GM19438 (cell line): ENCODE measurements at regions not wholly inside any gene's neighbourhood (a gene's known extent, or its start where the extent isn't known, plus 50 kb on each side); places are given as distances from the start of the nearest gene placed in this dataset.

ENCODE experiments used
- ATAC-seq: cut with Tn5 transposase; IDR thresholded peaks from one replicate; pipeline ENCODE4 v1.9.1; 2021; ENCODE audit warnings: low read depth; ENCODE audit not compliant: unreplicated experiment

- no peak for ATAC-seq
Measured at GRCh38 chr12:60027266-60027665, 431.4 kb downstream of the SLC16A7 start.

- ATAC-seq: no peak
Measured at GRCh38 chr12:60034147-60034546, 438.3 kb downstream of the SLC16A7 start.

DNA sequence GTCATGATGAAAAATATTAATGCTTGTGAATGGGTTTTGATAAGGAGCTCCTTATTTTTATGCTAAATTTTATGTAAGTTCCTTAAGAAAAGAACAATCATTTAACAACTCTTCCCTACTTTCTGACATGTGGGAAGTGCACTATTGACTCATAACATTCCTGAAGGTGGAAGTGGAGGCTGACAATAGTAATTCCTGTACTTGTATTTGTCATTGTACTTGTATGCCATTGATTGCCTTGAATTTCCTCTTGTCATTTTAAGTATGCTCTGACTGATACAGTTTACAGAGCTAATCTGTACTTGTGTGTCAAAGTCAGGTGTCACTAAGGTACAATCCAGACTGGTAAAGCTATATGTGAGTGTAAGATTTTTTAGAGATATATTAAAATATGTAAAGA lies 440.0 kb downstream of the SLC16A7 start:
- no peak for ATAC-seq

DNA sequence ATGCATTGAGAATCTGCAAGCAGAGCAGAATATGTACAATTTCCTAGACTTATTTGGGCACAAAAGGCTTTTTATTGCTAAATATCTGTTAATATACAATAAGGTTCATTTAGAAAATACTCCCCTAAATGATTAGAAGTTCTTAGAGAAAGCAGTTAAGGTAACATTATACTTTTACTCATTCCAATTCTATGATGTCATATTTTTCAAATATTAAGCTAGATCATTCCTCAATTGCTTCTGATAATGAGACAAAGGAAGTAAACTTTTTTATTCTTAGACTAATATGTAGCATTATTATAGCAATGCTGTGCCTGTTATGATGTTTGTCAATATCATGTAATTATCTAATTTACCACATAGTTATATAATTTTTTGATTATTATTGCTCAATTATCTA lies 447.0 kb downstream of the SLC16A7 start:
- ATAC-seq: no peak

- no peak for ATAC-seq
Measured at GRCh38 chr12:60043236-60043635, 447.4 kb downstream of the SLC16A7 start.

GRCh38 chr12:60052483-60052882 lies 456.7 kb downstream of the SLC16A7 start:
- ATAC-seq: no peak

- no peak for ATAC-seq
Measured at GRCh38 chr12:60059180-60059579, 463.4 kb downstream of the SLC16A7 start.

DNA sequence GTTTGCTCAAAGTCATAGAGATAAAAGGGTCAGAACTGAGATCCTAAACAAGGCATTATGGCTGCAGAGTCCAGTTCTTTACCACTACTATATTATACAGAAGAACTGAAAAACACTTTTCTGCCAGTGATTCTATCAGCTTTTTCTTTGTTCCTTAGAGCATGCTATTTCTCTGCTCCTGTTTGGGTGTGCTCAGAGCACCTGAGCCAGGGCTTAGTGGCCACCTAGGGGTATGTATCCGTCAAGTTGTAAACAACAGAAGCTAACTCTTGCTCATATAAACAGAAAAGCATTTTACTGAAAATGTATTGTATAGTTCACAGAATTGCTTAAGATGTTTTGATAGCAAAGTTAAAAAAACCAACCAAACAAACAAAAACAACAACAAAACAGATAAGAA lies 470.8 kb downstream of the SLC16A7 start:
- ATAC-seq: no peak

DNA sequence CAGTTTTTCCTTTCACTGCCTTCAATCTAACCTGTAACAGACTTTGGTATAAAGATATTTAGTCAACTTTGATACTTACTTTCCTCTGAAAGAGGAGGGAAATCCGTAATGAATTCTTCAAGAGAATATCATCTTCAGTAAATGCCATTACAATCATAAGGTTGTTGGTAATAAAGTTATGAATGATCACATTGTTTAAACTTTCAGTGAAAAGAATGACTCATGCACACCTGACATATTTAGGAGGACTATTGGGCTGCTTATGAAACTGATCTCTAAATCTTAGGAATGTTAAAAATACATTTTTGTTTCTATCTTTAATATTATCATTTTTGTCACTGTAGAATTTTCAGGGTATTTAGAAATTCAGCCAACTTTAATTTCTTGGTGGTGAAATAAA lies 474.7 kb downstream of the SLC16A7 start:
- ATAC-seq: no peak

DNA sequence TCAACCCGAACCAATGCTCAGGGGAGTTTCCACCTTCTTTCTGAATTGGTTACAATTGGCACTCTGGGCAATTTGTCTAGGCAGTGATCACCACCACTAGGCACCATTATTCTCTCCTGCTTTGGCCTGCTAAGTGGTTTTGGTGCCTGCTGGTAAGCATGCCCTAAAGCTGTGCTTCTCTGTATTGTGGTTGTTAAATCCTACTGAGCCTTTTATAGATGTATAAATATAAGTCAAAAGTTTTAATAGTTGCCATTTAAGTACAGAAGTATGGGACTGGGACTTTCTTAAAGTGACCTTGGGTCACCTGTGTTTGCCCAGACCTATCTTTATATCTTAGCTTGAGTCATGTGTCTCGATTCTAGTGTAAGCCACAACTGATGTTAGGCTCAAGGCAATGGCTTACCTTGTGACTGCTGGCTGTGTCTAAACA lies 475.9 kb downstream of the SLC16A7 start:
- no peak for ATAC-seq

- no peak for ATAC-seq
Measured at GRCh38 chr12:60072911-60073310, 477.1 kb downstream of the SLC16A7 start.

- ATAC-seq: no peak
Measured at GRCh38 chr12:60075091-60075490, 479.3 kb downstream of the SLC16A7 start.

DNA sequence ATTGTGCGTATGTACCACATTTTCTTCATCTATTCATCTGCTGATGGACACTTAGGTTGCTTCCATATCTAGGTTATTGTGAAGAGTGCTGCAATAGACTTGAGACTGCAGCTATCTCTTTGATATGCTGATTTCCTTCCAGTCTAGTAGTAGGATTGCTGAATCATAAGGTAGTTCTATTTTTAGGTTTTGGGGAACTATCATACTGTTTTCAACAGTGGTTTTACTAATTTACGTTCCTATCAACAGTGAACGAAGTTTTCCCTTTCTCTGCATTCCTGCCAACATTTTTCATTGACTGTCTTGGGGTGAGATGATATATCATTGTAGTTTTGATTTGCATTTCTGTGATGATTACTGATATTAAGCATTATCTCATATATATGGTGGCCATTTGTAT lies 482.2 kb downstream of the SLC16A7 start:
- ATAC-seq: no peak

- no peak for ATAC-seq
Measured at GRCh38 chr12:60093428-60093827, 497.6 kb downstream of the SLC16A7 start.

- no peak for ATAC-seq
Measured at GRCh38 chr12:60094436-60094835, 498.6 kb downstream of the SLC16A7 start.

DNA sequence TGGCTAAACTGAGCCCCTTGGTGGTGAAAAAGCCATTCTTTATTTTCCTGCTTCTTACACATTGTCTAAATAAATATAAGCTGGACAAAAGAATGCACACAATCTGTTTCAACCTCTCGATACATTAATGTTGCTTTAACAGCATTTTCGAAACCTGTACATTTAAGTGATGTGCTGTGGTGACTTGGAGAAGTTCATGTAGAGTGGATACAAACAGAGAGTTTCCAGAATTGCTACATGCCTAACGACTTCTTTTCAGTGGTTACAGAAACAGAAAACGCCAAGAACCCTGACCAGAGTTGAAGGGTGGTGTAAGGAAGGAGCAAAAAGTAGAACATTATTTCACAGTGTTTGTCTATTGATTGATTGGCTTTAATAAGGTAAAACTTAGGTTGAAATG lies 500.9 kb downstream of the SLC16A7 start:
- no peak for ATAC-seq

GRCh38 chr12:60100160-60100559 lies 504.3 kb downstream of the SLC16A7 start:
- no peak for ATAC-seq

DNA sequence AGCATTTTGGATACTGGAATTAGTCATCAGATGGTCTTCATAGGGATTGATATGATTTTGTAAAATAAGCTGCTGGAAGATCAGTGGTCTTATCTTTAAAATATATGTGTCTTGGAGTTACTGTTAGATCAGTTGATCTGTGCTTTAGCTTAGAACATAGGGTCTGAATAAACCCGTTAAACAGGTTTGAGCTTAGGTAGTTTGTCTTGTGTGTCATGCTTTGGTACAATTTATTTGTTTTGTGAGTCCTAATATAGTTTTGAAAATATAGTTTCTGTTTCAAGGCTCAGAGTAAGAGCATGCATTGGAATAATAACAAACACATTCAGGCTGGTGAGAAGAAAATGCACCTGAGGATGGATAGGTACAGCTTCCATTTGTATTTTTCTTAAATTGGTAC lies 505.0 kb downstream of the SLC16A7 start:
- no peak for ATAC-seq

- no peak for ATAC-seq
Measured at GRCh38 chr12:60101715-60102114, 505.9 kb downstream of the SLC16A7 start.

- ATAC-seq: no peak
Measured at GRCh38 chr12:60106214-60106613, 510.4 kb downstream of the SLC16A7 start.

- ATAC-seq: no peak
Measured at GRCh38 chr12:60107992-60108391, 512.2 kb downstream of the SLC16A7 start.

GRCh38 chr12:60112063-60112462 lies 516.2 kb downstream of the SLC16A7 start:
- no peak for ATAC-seq

GRCh38 chr12:60112763-60113162 lies 516.9 kb downstream of the SLC16A7 start:
- ATAC-seq: no peak
